ENCODE measurements at regions not wholly inside any gene's neighbourhood (a gene's known extent, or its start where the extent isn't known, plus 50 kb on each side); places are given as distances from the start of the nearest gene placed in this dataset.

- H3K9me3 ChIP-seq (replicated peaks; ENCODE audit: control insufficient read depth, insufficient read depth, low read length): no peaks in the 10 kb centered on the region; the same call in 2 of the 3 replicates
- no TSS peak for BruUV-seq (replicated peaks)
- H3K4me1 ChIP-seq (ENCODE audit: control insufficient read depth, insufficient read depth, low read length): no peaks in the 10 kb centered on the region
- H2AFZ ChIP-seq (ENCODE audit: control insufficient read depth, low read depth, low read length): no peak overlapping the region
- FAIRE-seq (no peak), ATAC-seq (no peak), DNase-seq (ENCODE audit: low read depth, low spot score) (no peak)
- SMC1A ChIA-PET (ENCODE audit: uncharacterized antibody, unreplicated experiment): no interaction called here
- H3K36me3 ChIP-seq (ENCODE audit: control insufficient read depth in 2 of 2, insufficient read depth in 2 of 2, low read length in 1 of 2): no peaks in the 10 kb centered on the region
- CTCF ChIA-PET: no interaction called here
- intact Hi-C loops (cut with micrococcal nuclease; ENCODE audit: unreplicated experiment) (no loop called here), in situ Hi-C loops (cut with MboI) (no loop called here)
- no peak overlapping the region for H3K27ac ChIP-seq (ENCODE audit: control insufficient read depth, insufficient read depth)
- 0% methylated on average over 2 of the region's 2 CpGs for WGBS (ENCODE audit: insufficient coverage, insufficient replicate concordance, low lambda C conversion rate, missing lambda C conversion rate)
- POLR2A ChIA-PET: no interaction called here
- RAD21 ChIA-PET (ENCODE audit: unreplicated experiment): no interaction called here
- no peak overlapping the region for H3K4me3 ChIP-seq
- H4K20me1 ChIP-seq (ENCODE audit: control insufficient read depth, insufficient read depth): no peaks in the 10 kb centered on the region
- H3K27me3 ChIP-seq (replicated peaks in 1 of 2; ENCODE audit: control insufficient read depth in 2 of 2, insufficient read depth in 2 of 2, low read length in 1 of 2): no peaks in the 10 kb centered on the region
- H3K9ac ChIP-seq (ENCODE audit: control insufficient read depth, insufficient read depth, low read length): no peak overlapping the region
- H3K4me2 ChIP-seq (ENCODE audit: control insufficient read depth, insufficient read depth): no peak overlapping the region
- H3K79me2 ChIP-seq (ENCODE audit: control insufficient read depth, insufficient read depth, low read length): no peaks in the 10 kb centered on the region
- no peak for TF ChIP-seq CHD1 (IDR thresholded peaks at IDR 0.05; ENCODE audit: low read depth, low read length)
- TF ChIP-seq POLR2AphosphoS2 (IDR thresholded peaks at IDR 0.05; ENCODE audit: low read depth, low read length): no peak
- TF ChIP-seq RUNX3 (IDR thresholded peaks at IDR 0.05; ENCODE audit: low read length): no peak
- no peak for TF ChIP-seq ZNF384 (IDR thresholded peaks at IDR 0.05; ENCODE audit: borderline replicate concordance, low read depth, low read length)
- TF ChIP-seq E2F4 (IDR thresholded peaks at IDR 0.05; ENCODE audit: low read depth, low read length): no peak
- TF ChIP-seq RELB (IDR thresholded peaks at IDR 0.05; ENCODE audit: low read depth): no peak
- TF ChIP-seq USF2 (IDR thresholded peaks at IDR 0.05; ENCODE audit: borderline replicate concordance, low read depth, low read length): no peak
- no peak for TF ChIP-seq E2F8 (IDR thresholded peaks at IDR 0.05; ENCODE audit: low read depth, partially characterized antibody)
- TF ChIP-seq NR2C2 (IDR thresholded peaks at IDR 0.05; ENCODE audit: borderline replicate concordance, control insufficient read depth, insufficient read length, low read depth): no peak
- TF ChIP-seq TBL1XR1 (IDR thresholded peaks at IDR 0.05; ENCODE audit: low read depth, low read length): no peak
- no peak for TF ChIP-seq SRF (IDR thresholded peaks at IDR 0.05; ENCODE audit: low read depth in 2 of 2, low read length in 2 of 2)
- TF ChIP-seq RAD51 (IDR thresholded peaks at IDR 0.05): no peak
- no peak for TF ChIP-seq TCF3 (IDR thresholded peaks at IDR 0.05; ENCODE audit: borderline replicate concordance, insufficient read depth, low read depth, low read length)
- no peak for TF ChIP-seq ZNF592 (IDR thresholded peaks at IDR 0.05)
- TF ChIP-seq NBN (IDR thresholded peaks at IDR 0.05): no peak
Measured at GRCh38 chr20:52426856-52427255, 235.3 kb upstream of the ZFP64 start.

Measured in GM12878 (cell line).